ENCODE measurements at regions not wholly inside any gene's neighbourhood (a gene's known extent, or its start where the extent isn't known, plus 50 kb on each side); places are given as distances from the start of the nearest gene placed in this dataset.
A peak's percentile ranks its signal among the peaks of the same experiment; 100 is the strongest.

DNA sequence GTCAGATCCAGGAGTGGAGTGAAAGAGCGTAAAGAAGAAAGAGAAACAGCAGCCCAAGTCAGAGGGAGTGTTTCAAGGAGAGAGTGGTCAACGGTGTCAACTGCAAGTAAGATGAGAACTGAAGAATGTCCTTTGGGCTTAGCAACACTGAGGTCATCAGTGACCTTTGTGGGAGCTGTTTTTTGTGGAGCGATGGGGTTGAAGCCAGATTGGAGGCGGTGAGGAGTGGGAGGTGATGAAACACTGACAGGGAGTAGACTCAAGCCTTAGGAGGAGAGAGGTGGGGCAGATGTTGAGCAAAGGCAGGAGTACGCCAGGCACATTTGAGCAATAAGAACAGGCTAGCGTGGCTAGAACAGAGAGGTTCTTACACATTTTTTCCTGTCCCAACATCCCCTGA lies 103.7 kb upstream of the GNAO1 start:
- no peak for DNase-seq
- H3K4me3 Mint-ChIP-seq (ENCODE audit: unreplicated experiment): no peak overlapping the region
- peaks cover 2% of the 10 kb centered on the region for H3K4me1 Mint-ChIP-seq (ENCODE audit: low read depth, unreplicated experiment)
- no peak overlapping the region for H3K27ac Mint-ChIP-seq (ENCODE audit: unreplicated experiment)
- TF ChIP-seq, protein P1, sequence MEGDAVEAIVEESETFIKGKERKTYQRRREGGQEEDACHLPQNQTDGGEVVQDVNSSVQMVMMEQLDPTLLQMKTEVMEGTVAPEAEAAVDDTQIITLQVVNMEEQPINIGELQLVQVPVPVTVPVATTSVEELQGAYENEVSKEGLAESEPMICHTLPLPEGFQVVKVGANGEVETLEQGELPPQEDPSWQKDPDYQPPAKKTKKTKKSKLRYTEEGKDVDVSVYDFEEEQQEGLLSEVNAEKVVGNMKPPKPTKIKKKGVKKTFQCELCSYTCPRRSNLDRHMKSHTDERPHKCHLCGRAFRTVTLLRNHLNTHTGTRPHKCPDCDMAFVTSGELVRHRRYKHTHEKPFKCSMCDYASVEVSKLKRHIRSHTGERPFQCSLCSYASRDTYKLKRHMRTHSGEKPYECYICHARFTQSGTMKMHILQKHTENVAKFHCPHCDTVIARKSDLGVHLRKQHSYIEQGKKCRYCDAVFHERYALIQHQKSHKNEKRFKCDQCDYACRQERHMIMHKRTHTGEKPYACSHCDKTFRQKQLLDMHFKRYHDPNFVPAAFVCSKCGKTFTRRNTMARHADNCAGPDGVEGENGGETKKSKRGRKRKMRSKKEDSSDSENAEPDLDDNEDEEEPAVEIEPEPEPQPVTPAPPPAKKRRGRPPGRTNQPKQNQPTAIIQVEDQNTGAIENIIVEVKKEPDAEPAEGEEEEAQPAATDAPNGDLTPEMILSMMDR (IDR thresholded peaks at IDR 0.05; ENCODE audit: partially characterized antibody, unreplicated experiment): no peak
- peaks cover 7% of the 10 kb centered on the region for H3K9me3 Mint-ChIP-seq (ENCODE audit: unreplicated experiment)
- peaks cover 15% of the 10 kb centered on the region for H3K36me3 Mint-ChIP-seq (ENCODE audit: unreplicated experiment)
- no peaks in the 10 kb centered on the region for H3K27me3 Mint-ChIP-seq (ENCODE audit: unreplicated experiment)

DNA sequence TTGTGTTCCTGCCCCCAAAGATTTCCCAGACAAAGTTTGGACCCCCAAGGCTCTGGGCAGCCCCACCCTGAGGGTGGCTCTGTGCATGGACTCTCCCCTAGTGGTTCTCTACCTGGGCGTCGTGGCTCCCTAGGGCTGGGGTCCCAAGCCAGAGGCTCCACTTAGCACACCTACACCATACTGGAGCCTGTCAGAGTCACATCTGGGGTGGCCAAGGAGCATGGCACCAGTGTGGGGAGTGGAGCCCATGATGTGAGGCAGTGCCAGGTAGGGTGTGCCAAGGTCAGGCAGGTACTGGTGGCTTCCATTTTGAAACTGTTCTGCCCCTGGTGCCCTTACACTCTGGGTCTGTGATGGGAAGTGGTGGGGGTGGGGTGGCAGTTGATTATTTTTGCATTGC lies 109.9 kb upstream of the GNAO1 start:
- Mint-ChIP-seq H3K27ac (ENCODE audit: unreplicated experiment) (no peak overlapping the region), H3K9me3 (ENCODE audit: unreplicated experiment) (peaks cover 1% of the 10 kb centered on the region), H3K4me3 (ENCODE audit: unreplicated experiment) (no peak overlapping the region), H3K4me1 (ENCODE audit: low read depth, unreplicated experiment) (peaks cover 3% of the 10 kb centered on the region), H3K27me3 (ENCODE audit: unreplicated experiment) (peaks cover 2% of the 10 kb centered on the region), H3K36me3 (ENCODE audit: unreplicated experiment) (peaks cover 11% of the 10 kb centered on the region)
- TF ChIP-seq, protein P1 (IDR thresholded peaks at IDR 0.05; ENCODE audit: partially characterized antibody, unreplicated experiment): no peak
- DNase-seq: no peak

DNA sequence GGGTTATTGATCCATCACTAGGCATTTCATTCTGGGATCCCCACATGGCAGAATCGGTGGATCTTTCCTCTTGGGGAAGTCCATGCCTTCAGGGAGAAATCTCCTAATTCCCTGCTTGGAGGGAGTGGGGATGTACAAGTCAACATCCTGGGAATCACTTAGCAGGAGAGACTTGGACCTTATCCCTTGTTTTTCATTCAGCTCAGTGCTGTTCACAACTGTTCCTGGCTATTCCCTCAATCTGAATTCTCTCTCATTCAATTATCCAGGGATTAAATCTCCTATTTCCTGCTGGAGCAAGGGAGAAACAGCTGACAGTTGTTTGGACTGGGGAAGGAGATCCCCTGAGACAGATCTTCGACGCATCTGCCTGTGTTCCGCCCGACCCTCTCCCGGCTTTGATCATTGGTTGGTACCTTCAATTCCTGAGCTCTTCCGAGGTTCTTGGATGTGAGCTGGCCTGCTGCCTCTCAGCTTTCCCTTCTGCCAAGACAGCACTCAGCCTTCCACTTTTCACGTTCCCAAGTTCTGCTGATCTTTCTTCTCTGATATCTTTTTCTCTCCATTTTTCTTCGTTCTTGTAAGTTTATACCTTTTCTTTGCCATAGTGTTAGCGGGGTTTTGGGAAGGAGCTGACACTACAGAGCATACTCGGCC lies 115.4 kb upstream of the GNAO1 start:
- DNase-seq: no peak

DNA sequence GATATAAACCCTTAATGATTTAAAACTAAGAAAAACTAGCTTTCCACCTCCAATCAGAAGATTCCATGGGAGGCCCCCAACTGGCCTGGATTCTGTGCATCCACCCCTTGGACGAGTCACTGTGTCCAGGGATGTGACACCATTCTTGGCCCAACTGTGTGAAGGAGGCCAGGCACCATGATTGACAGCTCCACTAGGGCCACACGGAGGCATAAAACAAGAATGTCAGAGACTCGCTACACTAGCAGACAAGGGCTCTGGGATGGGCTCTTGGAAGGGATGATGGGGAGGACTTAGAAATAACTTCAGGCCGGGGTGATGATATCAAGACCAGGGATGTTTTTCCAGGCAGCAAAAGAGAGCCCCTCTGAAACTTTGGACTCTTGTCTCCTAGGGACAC lies 117.8 kb upstream of the GNAO1 start:
- DNase-seq: no peak
- no peak overlapping the region for H3K27ac Mint-ChIP-seq (ENCODE audit: unreplicated experiment)
- peaks cover 2% of the 10 kb centered on the region for H3K9me3 Mint-ChIP-seq (ENCODE audit: unreplicated experiment)
- H3K36me3 Mint-ChIP-seq (ENCODE audit: unreplicated experiment): no peaks in the 10 kb centered on the region
- H3K4me3 Mint-ChIP-seq (ENCODE audit: unreplicated experiment): no peak overlapping the region
- peaks cover 15% of the 10 kb centered on the region for H3K4me1 Mint-ChIP-seq (ENCODE audit: low read depth, unreplicated experiment)
- H3K27me3 Mint-ChIP-seq (ENCODE audit: unreplicated experiment): peaks cover 5% of the 10 kb centered on the region
- TF ChIP-seq, protein P1 (IDR thresholded peaks at IDR 0.05; ENCODE audit: partially characterized antibody, unreplicated experiment): no peak

More for the DNA sequence above, 115.4 kb upstream of the GNAO1 start:
- H3K4me3 Mint-ChIP-seq (ENCODE audit: unreplicated experiment): peak overlapping the region; percentile 47
- H3K36me3 Mint-ChIP-seq (ENCODE audit: unreplicated experiment): no peaks in the 10 kb centered on the region
- H3K4me1 Mint-ChIP-seq (ENCODE audit: low read depth, unreplicated experiment): peaks cover 15% of the 10 kb centered on the region
- peaks cover 2% of the 10 kb centered on the region for H3K9me3 Mint-ChIP-seq (ENCODE audit: unreplicated experiment)
- TF ChIP-seq, protein P1 (IDR thresholded peaks at IDR 0.05; ENCODE audit: partially characterized antibody, unreplicated experiment): no peak
- H3K27me3 Mint-ChIP-seq (ENCODE audit: unreplicated experiment): peaks cover 5% of the 10 kb centered on the region
- H3K27ac Mint-ChIP-seq (ENCODE audit: unreplicated experiment): peak overlapping the region; percentile 49

DNA sequence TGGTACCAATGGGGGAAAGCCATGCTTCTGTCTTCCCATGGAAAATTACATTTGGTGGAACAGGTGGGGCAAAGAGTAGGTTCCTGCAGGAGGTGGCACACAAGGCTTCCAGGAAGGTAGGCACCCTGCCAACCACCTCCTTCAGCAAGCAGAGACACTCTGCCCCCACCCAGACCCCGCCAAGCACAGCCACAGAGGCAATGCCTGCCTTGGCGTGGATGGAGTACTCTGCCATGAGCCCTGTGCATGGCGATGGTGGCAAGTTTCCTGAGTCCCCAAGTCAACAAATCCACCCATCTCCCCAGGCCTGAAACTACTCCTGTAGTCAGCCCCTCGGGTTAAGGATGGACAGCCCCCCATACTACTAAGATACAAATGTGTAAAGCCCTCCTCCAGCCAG lies 119.2 kb upstream of the GNAO1 start:
- Mint-ChIP-seq H3K4me3 (ENCODE audit: unreplicated experiment) (no peak overlapping the region), H3K9me3 (ENCODE audit: unreplicated experiment) (peaks cover 2% of the 10 kb centered on the region), H3K27me3 (ENCODE audit: unreplicated experiment) (peaks cover 3% of the 10 kb centered on the region), H3K36me3 (ENCODE audit: unreplicated experiment) (no peaks in the 10 kb centered on the region), H3K27ac (ENCODE audit: unreplicated experiment) (no peak overlapping the region), H3K4me1 (ENCODE audit: low read depth, unreplicated experiment) (peaks cover 21% of the 10 kb centered on the region)
- TF ChIP-seq, protein P1 (IDR thresholded peaks at IDR 0.05; ENCODE audit: partially characterized antibody, unreplicated experiment): no peak
- no peak for DNase-seq
